ENCODE measurements at regions not wholly inside any gene's neighbourhood (a gene's known extent, or its start where the extent isn't known, plus 50 kb on each side); places are given as distances from the start of the nearest gene placed in this dataset.

DNA sequence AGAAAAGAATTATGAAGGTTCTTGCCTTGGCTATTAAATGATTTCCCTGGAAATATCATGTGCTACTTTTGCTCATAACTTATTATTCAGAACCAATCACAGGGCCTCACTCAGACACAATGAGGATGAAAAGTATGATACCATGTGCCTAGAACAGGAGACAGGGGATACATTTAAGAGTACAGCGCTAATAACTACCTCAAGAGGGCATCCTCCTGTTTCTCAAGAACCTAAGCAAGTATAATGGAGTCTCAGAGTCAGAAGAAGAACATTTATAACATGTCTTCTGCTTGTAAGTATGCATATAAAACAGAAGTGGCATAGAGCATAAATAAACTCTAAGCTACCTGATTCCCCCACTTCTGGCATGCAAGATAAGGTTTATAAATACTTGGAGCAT, 125.4 kb upstream of the MME start:
- H3K27me3 Mint-ChIP-seq (ENCODE audit: low read depth): no peaks in the 10 kb centered on the region

GRCh38 chr3:154953538-154953937, 126.6 kb upstream of the MME start:
- ATAC-seq: no peak
- CTCF ChIA-PET: no interaction called here
- DNase-seq (ENCODE audit: low spot score): no peak
- POLR2A ChIA-PET: no interaction called here
- H3K27me3 Mint-ChIP-seq (ENCODE audit: low read depth): no peaks in the 10 kb centered on the region
- H3K4me1 Mint-ChIP-seq: no peaks in the 10 kb centered on the region
- H3K9me3 Mint-ChIP-seq: peaks cover 36% of the 10 kb centered on the region
- H3K27ac Mint-ChIP-seq: no peak overlapping the region
- H3K36me3 Mint-ChIP-seq: peaks cover 14% of the 10 kb centered on the region
- H3K4me3 Mint-ChIP-seq: no peak overlapping the region
- TF ChIP-seq ZBTB21 (CRISPR knock-in tag; IDR thresholded peaks at IDR 0.05; ENCODE audit: borderline replicate concordance) (no peak), SOX15 (CRISPR knock-in tag; IDR thresholded peaks at IDR 0.05) (no peak), ELF4 (CRISPR knock-in tag; IDR thresholded peaks at IDR 0.05; ENCODE audit: low read depth) (no peak), NFYB (CRISPR knock-in tag; conservative IDR thresholded peaks at IDR 0.05; ENCODE audit: low read depth) (no peak), GABPB1 (CRISPR knock-in tag; IDR thresholded peaks at IDR 0.05) (no peak), CREM (CRISPR knock-in tag; IDR thresholded peaks at IDR 0.05) (no peak), ARID4B (CRISPR knock-in tag; IDR thresholded peaks at IDR 0.05; ENCODE audit: borderline replicate concordance) (no peak), GTF2I (CRISPR knock-in tag; conservative IDR thresholded peaks at IDR 0.05) (no peak), ZNF317 (CRISPR knock-in tag; IDR thresholded peaks at IDR 0.05; ENCODE audit: borderline replicate concordance, low read depth) (no peak), HMGA2 (CRISPR knock-in tag; IDR thresholded peaks at IDR 0.05) (no peak), RORB (CRISPR knock-in tag; IDR thresholded peaks at IDR 0.05) (no peak), PREB (CRISPR knock-in tag; IDR thresholded peaks at IDR 0.05; ENCODE audit: borderline replicate concordance) (no peak), ATF3 (CRISPR knock-in tag; conservative IDR thresholded peaks at IDR 0.05) (no peak)
- TF ChIP-seq, protein P1, sequence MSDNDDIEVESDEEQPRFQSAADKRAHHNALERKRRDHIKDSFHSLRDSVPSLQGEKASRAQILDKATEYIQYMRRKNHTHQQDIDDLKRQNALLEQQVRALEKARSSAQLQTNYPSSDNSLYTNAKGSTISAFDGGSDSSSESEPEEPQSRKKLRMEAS (CRISPR knock-in tag; IDR thresholded peaks at IDR 0.05): no peak
- TF ChIP-seq, protein P2, sequence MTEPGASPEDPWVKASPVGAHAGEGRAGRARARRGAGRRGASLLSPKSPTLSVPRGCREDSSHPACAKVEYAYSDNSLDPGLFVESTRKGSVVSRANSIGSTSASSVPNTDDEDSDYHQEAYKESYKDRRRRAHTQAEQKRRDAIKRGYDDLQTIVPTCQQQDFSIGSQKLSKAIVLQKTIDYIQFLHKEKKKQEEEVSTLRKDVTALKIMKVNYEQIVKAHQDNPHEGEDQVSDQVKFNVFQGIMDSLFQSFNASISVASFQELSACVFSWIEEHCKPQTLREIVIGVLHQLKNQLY (CRISPR knock-in tag; IDR thresholded peaks at IDR 0.05): no peak
- TF ChIP-seq, protein P3, sequence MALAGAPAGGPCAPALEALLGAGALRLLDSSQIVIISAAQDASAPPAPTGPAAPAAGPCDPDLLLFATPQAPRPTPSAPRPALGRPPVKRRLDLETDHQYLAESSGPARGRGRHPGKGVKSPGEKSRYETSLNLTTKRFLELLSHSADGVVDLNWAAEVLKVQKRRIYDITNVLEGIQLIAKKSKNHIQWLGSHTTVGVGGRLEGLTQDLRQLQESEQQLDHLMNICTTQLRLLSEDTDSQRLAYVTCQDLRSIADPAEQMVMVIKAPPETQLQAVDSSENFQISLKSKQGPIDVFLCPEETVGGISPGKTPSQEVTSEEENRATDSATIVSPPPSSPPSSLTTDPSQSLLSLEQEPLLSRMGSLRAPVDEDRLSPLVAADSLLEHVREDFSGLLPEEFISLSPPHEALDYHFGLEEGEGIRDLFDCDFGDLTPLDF (CRISPR knock-in tag; IDR thresholded peaks at IDR 0.05): no peak

More for the DNA sequence above, 125.4 kb upstream of the MME start:
- peak; percentile 83 for ATAC-seq
- peaks cover 12% of the 10 kb centered on the region for H3K36me3 Mint-ChIP-seq
- H3K9me3 Mint-ChIP-seq: peaks cover 30% of the 10 kb centered on the region
- no peak for DNase-seq (ENCODE audit: low spot score)
- H3K4me3 Mint-ChIP-seq: no peak overlapping the region
- no peak overlapping the region for H3K27ac Mint-ChIP-seq
- no peaks in the 10 kb centered on the region for H3K4me1 Mint-ChIP-seq
- ChIA-PET POLR2A (no interaction called here), CTCF (interaction anchor here (0.6 to 1.0 kb wide), 4 partner anchors 71 to 760 kb away, joined by 3 to 9 read pairs (median 4); no protein-coding TSS in a partner anchor)
- TF ChIP-seq CTCF (IDR thresholded peaks at IDR 0.05): 0 out of 2 replicates have a peak, but pooled peaks have one; percentile 26
- TF ChIP-seq, protein P4, sequence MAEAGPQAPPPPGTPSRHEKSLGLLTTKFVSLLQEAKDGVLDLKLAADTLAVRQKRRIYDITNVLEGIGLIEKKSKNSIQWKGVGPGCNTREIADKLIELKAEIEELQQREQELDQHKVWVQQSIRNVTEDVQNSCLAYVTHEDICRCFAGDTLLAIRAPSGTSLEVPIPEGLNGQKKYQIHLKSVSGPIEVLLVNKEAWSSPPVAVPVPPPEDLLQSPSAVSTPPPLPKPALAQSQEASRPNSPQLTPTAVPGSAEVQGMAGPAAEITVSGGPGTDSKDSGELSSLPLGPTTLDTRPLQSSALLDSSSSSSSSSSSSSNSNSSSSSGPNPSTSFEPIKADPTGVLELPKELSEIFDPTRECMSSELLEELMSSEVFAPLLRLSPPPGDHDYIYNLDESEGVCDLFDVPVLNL (CRISPR knock-in tag; IDR thresholded peaks at IDR 0.05; ENCODE audit: borderline replicate concordance, low read depth): no peak
- TF ChIP-seq SP1 (CRISPR knock-in tag; conservative IDR thresholded peaks at IDR 0.05): no peak

Measured in WTC11 (cell line).